ENCODE measurements at regions not wholly inside any gene's neighbourhood (a gene's known extent, or its start where the extent isn't known, plus 50 kb on each side); places are given as distances from the start of the nearest gene placed in this dataset.
"Not testable (repeated sequence)": the region's sequence is repeated elsewhere in the genome, so short reads cannot be mapped to it uniquely, and the experiment has no call there.

DNA sequence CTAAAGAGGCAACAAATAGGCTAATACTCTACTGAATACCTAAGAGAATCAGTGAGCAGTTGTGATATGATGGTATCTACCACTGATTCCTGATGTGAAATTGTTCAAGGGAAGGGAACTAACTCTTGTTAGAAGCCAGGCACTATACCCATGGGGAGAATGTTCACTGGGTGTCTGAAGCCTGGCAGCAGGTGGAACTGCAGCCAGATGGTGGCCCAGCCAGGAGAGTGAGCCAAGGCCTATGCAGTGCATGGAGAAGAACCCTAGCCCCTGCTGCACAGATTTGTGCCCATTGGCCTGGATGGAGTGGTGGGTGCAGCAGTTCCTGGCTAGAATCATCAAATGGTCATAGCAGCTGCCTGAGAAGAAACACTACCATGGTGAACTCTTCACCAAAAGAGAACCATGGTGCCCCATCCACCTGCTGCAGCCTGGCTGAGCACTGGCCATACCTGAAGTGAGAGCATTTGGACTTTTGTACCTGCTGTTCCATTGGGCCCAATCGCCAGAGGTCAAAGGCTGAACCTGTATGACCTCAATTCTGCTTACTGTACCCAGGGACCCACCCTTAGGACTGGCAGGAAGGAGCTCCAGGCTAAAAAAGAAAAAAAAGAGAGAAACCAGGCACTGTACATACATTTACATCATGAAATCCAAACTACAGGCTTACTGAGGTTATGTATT, 118.8 kb upstream of the IVNS1ABP start:
- Histone ChIP-seq H3K4me1 (ENCODE audit: control insufficient read depth, low read depth, low read length) (no peaks in the 10 kb centered on the region), H4K8ac (ENCODE audit: low read depth, low read length) (no peak overlapping the region), H3K79me2 (ENCODE audit: control insufficient read depth, insufficient read depth, low read length) (no peaks in the 10 kb centered on the region), H2AK5ac (ENCODE audit: low read length) (no peak overlapping the region), H3K27me3 (ENCODE audit: insufficient read depth, low read length, poor library complexity) (no peaks in the 10 kb centered on the region), H3K9ac (ENCODE audit: low read length) (no peak overlapping the region), H2BK120ac (ENCODE audit: low read depth, low read length) (no peak overlapping the region), H3K27ac (ENCODE audit: low read depth, low read length) (no peak overlapping the region), H3K18ac (ENCODE audit: low read length) (no peak overlapping the region), H3K4me3 (ENCODE audit: low read length) (no peak overlapping the region), H4K5ac (ENCODE audit: low read length) (no peak overlapping the region), H3K23ac (ENCODE audit: low read length) (no peak overlapping the region), H3K36me3 (ENCODE audit: control insufficient read depth, insufficient read depth, low read length) (no peaks in the 10 kb centered on the region), H3K79me1 (ENCODE audit: low read length) (no peaks in the 10 kb centered on the region), H3K56ac (ENCODE audit: low read length) (no peak overlapping the region), H2BK5ac (ENCODE audit: low read length) (no peak overlapping the region), H3K4me2 (ENCODE audit: low read length) (no peak overlapping the region), H2BK15ac (replicated peaks; ENCODE audit: low read depth) (no peak overlapping the region), H3K4ac (ENCODE audit: low read depth, low read length) (no peak overlapping the region)
- no CpG with 5 or more reads among the region's 1 CpG for WGBS (ENCODE audit: extremely low coverage, insufficient coverage, low lambda C conversion rate)
- DNase-seq: no peak

DNA sequence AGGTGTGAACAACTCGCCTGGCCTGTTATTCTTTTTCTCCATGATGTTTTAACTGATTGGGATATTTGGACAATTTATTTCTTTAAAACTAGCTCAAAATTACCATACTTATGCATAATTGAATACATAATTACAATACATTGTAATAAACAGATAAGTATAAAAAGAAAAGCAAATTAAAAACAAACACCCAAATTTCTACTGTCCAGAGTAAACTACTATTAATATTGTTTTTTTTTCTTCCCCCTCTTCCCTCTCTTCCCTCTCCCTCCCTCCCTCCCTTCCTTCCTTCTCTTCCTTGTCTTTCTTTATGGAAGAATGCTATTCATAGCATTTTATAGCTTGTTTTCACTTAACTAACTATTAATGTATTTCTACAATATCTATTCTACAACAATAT, 117.7 kb upstream of the IVNS1ABP start:
- H3K23ac ChIP-seq (ENCODE audit: low read length): no peak overlapping the region
- no peak overlapping the region for H2BK15ac ChIP-seq (replicated peaks; ENCODE audit: low read depth)
- no peak overlapping the region for H2BK5ac ChIP-seq (ENCODE audit: low read length)
- H4K5ac ChIP-seq (ENCODE audit: low read length): no peak overlapping the region
- no peak overlapping the region for H2AK5ac ChIP-seq (ENCODE audit: low read length)
- H3K36me3 ChIP-seq (ENCODE audit: control insufficient read depth, insufficient read depth, low read length): no peaks in the 10 kb centered on the region
- no peaks in the 10 kb centered on the region for H3K27me3 ChIP-seq (ENCODE audit: insufficient read depth, low read length, poor library complexity)
- no peak overlapping the region for H3K4me3 ChIP-seq (ENCODE audit: low read length)
- no peaks in the 10 kb centered on the region for H3K79me2 ChIP-seq (ENCODE audit: control insufficient read depth, insufficient read depth, low read length)
- no peak for DNase-seq
- no peak overlapping the region for H3K18ac ChIP-seq (ENCODE audit: low read length)
- H2BK120ac ChIP-seq (ENCODE audit: low read depth, low read length): no peak overlapping the region
- H4K8ac ChIP-seq (ENCODE audit: low read depth, low read length): no peak overlapping the region
- no peak overlapping the region for H3K4me2 ChIP-seq (ENCODE audit: low read length)
- H3K4ac ChIP-seq (ENCODE audit: low read depth, low read length): no peak overlapping the region
- no peaks in the 10 kb centered on the region for H3K79me1 ChIP-seq (ENCODE audit: low read length)
- no peak overlapping the region for H3K56ac ChIP-seq (ENCODE audit: low read length)
- no peaks in the 10 kb centered on the region for H3K4me1 ChIP-seq (ENCODE audit: control insufficient read depth, low read depth, low read length)
- no CpG with 5 or more reads among the region's 1 CpG for WGBS (ENCODE audit: extremely low coverage, insufficient coverage, low lambda C conversion rate)
- H3K27ac ChIP-seq (ENCODE audit: low read depth, low read length): no peak overlapping the region
- no peak overlapping the region for H3K9ac ChIP-seq (ENCODE audit: low read length)

DNA sequence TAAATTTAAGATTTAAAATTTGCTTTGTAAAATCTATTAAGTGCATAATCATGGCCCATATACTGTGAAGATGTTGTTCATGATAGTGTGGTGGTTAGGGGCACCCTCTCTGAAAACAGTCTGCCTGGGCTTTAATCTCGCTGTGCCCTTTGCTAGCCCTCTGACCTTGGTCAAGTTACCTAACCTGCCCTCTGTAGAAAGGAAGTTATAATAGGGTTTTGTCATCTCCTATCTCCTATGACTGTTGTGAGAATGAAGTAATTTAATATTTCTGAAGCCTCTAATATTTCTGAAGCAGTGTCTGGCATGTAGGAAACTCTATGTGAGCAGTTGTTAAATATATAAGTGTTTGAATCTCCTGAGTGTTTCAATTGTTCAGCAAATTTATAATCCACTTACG, 116.6 kb upstream of the IVNS1ABP start:
- H3K36me3 ChIP-seq (ENCODE audit: control insufficient read depth, insufficient read depth, low read length): no peaks in the 10 kb centered on the region
- no peaks in the 10 kb centered on the region for H3K79me1 ChIP-seq (ENCODE audit: low read length)
- no peak overlapping the region for H3K56ac ChIP-seq (ENCODE audit: low read length)
- H3K23ac ChIP-seq (ENCODE audit: low read length): no peak overlapping the region
- no peak overlapping the region for H3K18ac ChIP-seq (ENCODE audit: low read length)
- no peak overlapping the region for H4K5ac ChIP-seq (ENCODE audit: low read length)
- no peak overlapping the region for H2BK5ac ChIP-seq (ENCODE audit: low read length)
- H3K4me3 ChIP-seq (ENCODE audit: low read length): no peak overlapping the region
- WGBS (ENCODE audit: extremely low coverage, insufficient coverage, low lambda C conversion rate): no CpG with 5 or more reads among the region's 2 CpGs
- H4K8ac ChIP-seq (ENCODE audit: low read depth, low read length): no peak overlapping the region
- no peaks in the 10 kb centered on the region for H3K27me3 ChIP-seq (ENCODE audit: insufficient read depth, low read length, poor library complexity)
- H2BK120ac ChIP-seq (ENCODE audit: low read depth, low read length): no peak overlapping the region
- no peak overlapping the region for H3K4ac ChIP-seq (ENCODE audit: low read depth, low read length)
- H3K79me2 ChIP-seq (ENCODE audit: control insufficient read depth, insufficient read depth, low read length): no peaks in the 10 kb centered on the region
- no peak overlapping the region for H3K4me2 ChIP-seq (ENCODE audit: low read length)
- H2BK15ac ChIP-seq (replicated peaks; ENCODE audit: low read depth): no peak overlapping the region
- no peak overlapping the region for H3K9ac ChIP-seq (ENCODE audit: low read length)
- H3K4me1 ChIP-seq (ENCODE audit: control insufficient read depth, low read depth, low read length): no peaks in the 10 kb centered on the region
- H2AK5ac ChIP-seq (ENCODE audit: low read length): no peak overlapping the region
- no peak overlapping the region for H3K27ac ChIP-seq (ENCODE audit: low read depth, low read length)
- DNase-seq: no peak

DNA sequence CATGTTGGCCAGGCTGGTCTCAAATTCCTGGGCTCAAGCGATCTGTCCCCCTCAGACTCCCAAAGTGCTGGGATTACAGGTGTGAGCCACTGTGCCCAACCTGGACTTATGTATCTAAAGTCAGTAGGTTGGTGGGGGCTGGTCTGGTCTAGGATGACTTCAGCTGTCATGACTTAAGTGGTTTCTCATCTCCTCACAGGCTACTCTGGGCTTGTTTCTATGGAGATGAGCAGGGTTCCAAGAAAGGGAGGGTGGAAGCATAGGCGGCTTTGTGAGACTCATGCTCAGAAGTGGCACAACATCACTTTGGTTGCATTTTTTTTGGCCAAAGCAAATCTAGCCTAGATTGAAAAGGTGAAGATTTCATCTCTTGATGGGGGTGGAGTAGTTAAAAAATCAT, 115.9 kb upstream of the IVNS1ABP start:
- Histone ChIP-seq H2AK5ac (ENCODE audit: low read length) (no peak overlapping the region), H4K8ac (ENCODE audit: low read depth, low read length) (no peak overlapping the region), H3K56ac (ENCODE audit: low read length) (no peak overlapping the region), H3K79me1 (ENCODE audit: low read length) (no peaks in the 10 kb centered on the region), H2BK120ac (ENCODE audit: low read depth, low read length) (no peak overlapping the region), H3K4me1 (ENCODE audit: control insufficient read depth, low read depth, low read length) (no peaks in the 10 kb centered on the region), H3K9ac (ENCODE audit: low read length) (no peak overlapping the region), H3K18ac (ENCODE audit: low read length) (no peak overlapping the region), H2BK5ac (ENCODE audit: low read length) (no peak overlapping the region), H3K4me2 (ENCODE audit: low read length) (no peak overlapping the region), H3K36me3 (ENCODE audit: control insufficient read depth, insufficient read depth, low read length) (no peaks in the 10 kb centered on the region), H4K5ac (ENCODE audit: low read length) (no peak overlapping the region), H3K27me3 (ENCODE audit: insufficient read depth, low read length, poor library complexity) (no peaks in the 10 kb centered on the region), H3K79me2 (ENCODE audit: control insufficient read depth, insufficient read depth, low read length) (no peaks in the 10 kb centered on the region), H2BK15ac (replicated peaks; ENCODE audit: low read depth) (no peak overlapping the region), H3K23ac (ENCODE audit: low read length) (no peak overlapping the region), H3K4ac (ENCODE audit: low read depth, low read length) (no peak overlapping the region), H3K4me3 (ENCODE audit: low read length) (no peak overlapping the region), H3K27ac (ENCODE audit: low read depth, low read length) (no peak overlapping the region)
- no CpG with 5 or more reads among the region's 2 CpGs for WGBS (ENCODE audit: extremely low coverage, insufficient coverage, low lambda C conversion rate)
- DNase-seq: no peak

DNA sequence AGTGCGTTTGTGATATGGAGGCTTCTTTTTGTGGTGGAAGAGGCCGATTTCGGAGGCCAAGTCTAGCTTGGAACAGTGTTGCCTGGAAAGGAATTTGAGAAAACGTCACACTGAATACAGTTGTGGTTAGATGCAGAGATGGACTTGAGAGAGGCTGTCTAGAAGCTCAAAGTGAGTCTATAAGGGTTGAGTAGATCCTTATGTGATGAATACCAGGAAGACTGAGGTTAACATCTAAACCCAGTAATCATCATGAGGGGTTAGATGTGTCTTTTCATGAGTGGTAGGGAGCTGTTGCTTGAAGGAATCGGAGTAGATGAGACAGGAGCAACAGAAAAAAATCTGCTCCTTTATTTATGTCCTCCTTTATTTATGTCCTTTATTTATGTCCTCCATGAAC, 114.6 kb upstream of the IVNS1ABP start:
- H3K27ac ChIP-seq (ENCODE audit: low read depth, low read length): no peak overlapping the region
- H3K4me2 ChIP-seq (ENCODE audit: low read length): no peak overlapping the region
- no peak overlapping the region for H4K8ac ChIP-seq (ENCODE audit: low read depth, low read length)
- H3K79me1 ChIP-seq (ENCODE audit: low read length): no peaks in the 10 kb centered on the region
- no peak overlapping the region for H2AK5ac ChIP-seq (ENCODE audit: low read length)
- H3K4me3 ChIP-seq (ENCODE audit: low read length): no peak overlapping the region
- no peaks in the 10 kb centered on the region for H3K79me2 ChIP-seq (ENCODE audit: control insufficient read depth, insufficient read depth, low read length)
- H3K36me3 ChIP-seq (ENCODE audit: control insufficient read depth, insufficient read depth, low read length): no peaks in the 10 kb centered on the region
- H3K27me3 ChIP-seq (ENCODE audit: insufficient read depth, low read length, poor library complexity): no peaks in the 10 kb centered on the region
- H3K18ac ChIP-seq (ENCODE audit: low read length): no peak overlapping the region
- H3K9ac ChIP-seq (ENCODE audit: low read length): no peak overlapping the region
- WGBS (ENCODE audit: extremely low coverage, insufficient coverage, low lambda C conversion rate): no CpG with 5 or more reads among the region's 5 CpGs
- no peak overlapping the region for H3K23ac ChIP-seq (ENCODE audit: low read length)
- H2BK15ac ChIP-seq (replicated peaks; ENCODE audit: low read depth): no peak overlapping the region
- no peak overlapping the region for H2BK5ac ChIP-seq (ENCODE audit: low read length)
- no peak for DNase-seq
- no peak overlapping the region for H4K5ac ChIP-seq (ENCODE audit: low read length)
- H3K56ac ChIP-seq (ENCODE audit: low read length): no peak overlapping the region
- H3K4ac ChIP-seq (ENCODE audit: low read depth, low read length): no peak overlapping the region
- H2BK120ac ChIP-seq (ENCODE audit: low read depth, low read length): no peak overlapping the region
- H3K4me1 ChIP-seq (ENCODE audit: control insufficient read depth, low read depth, low read length): peaks cover 2% of the 10 kb centered on the region

DNA sequence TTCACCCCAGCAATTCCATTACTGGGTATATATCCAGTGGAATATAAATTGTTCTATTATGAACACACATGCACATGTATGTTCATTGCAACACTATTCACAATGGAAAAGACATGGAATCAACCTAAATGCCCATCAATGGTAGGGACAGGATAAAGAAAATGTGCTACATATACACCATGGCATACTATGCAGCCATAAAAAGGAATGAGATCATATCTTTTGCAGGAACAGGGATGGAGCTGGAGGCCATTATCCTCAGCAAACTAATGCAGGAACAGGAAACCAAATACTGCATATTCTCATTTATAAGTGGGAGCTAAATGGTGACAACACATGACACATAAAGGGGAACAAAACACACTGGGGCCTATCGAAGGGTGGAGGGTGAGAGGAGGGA, 112.6 kb upstream of the IVNS1ABP start:
- H3K18ac ChIP-seq (ENCODE audit: low read length); H3K27ac ChIP-seq (ENCODE audit: low read depth, low read length); H3K79me1 ChIP-seq (ENCODE audit: low read length); H3K9ac ChIP-seq (ENCODE audit: low read length); H2BK15ac ChIP-seq (replicated peaks; ENCODE audit: low read depth); H4K5ac ChIP-seq (ENCODE audit: low read length); H3K79me2 ChIP-seq (ENCODE audit: control insufficient read depth, insufficient read depth, low read length); H2BK5ac ChIP-seq (ENCODE audit: low read length); H3K56ac ChIP-seq (ENCODE audit: low read length); H3K4ac ChIP-seq (ENCODE audit: low read depth, low read length); H3K36me3 ChIP-seq (ENCODE audit: control insufficient read depth, insufficient read depth, low read length); H3K27me3 ChIP-seq (ENCODE audit: insufficient read depth, low read length, poor library complexity); H4K8ac ChIP-seq (ENCODE audit: low read depth, low read length); H2AK5ac ChIP-seq (ENCODE audit: low read length); H2BK120ac ChIP-seq (ENCODE audit: low read depth, low read length); H3K23ac ChIP-seq (ENCODE audit: low read length); DNase-seq; H3K4me3 ChIP-seq (ENCODE audit: low read length); H3K4me1 ChIP-seq (ENCODE audit: control insufficient read depth, low read depth, low read length); H3K4me2 ChIP-seq (ENCODE audit: low read length): not testable (repeated sequence)
- WGBS (ENCODE audit: extremely low coverage, insufficient coverage, low lambda C conversion rate): no CpG with 5 or more reads among the region's 1 CpG
